ENCODE measurements at regions not wholly inside any gene's neighbourhood (a gene's known extent, or its start where the extent isn't known, plus 50 kb on each side); places are given as distances from the start of the nearest gene placed in this dataset.

GRCh38 chr5:173763410-173763809 is 124.7 kb upstream of the CPEB4 start:
- Histone ChIP-seq H3K23ac (ENCODE audit: insufficient read length) (no peak overlapping the region), H3K4ac (replicated peaks; ENCODE audit: insufficient read length, low read depth, low read length) (no peak overlapping the region), H3K79me2 (ENCODE audit: control insufficient read depth in 1 of 2, insufficient read depth in 2 of 2, low read length in 2 of 2) (no peaks in the 10 kb centered on the region), H3K36me3 (ENCODE audit: control insufficient read depth in 2 of 4, insufficient read depth in 4 of 4, low read length in 3 of 4) (no peaks in the 10 kb centered on the region; a peak in 1 of 8 replicates), H2AFZ (ENCODE audit: low read length) (no peak overlapping the region), H3K27ac (ENCODE audit: low read depth, low read length) (no peak overlapping the region), H3K9me3 (ENCODE audit: insufficient read depth in 2 of 2, low read depth in 1 of 2, low read length in 1 of 2) (no peaks in the 10 kb centered on the region), H3K4me2 (ENCODE audit: insufficient read depth in 1 of 2, low read depth in 2 of 2, low read length in 2 of 2) (no peak overlapping the region), H4K91ac (replicated peaks; ENCODE audit: insufficient read length, low read length) (no peak overlapping the region), H4K20me1 (replicated peaks in 1 of 2; ENCODE audit: control insufficient read depth in 1 of 2, insufficient read depth in 2 of 2, low read length in 2 of 2) (no peaks in the 10 kb centered on the region), H4K5ac (ENCODE audit: insufficient read length, low read depth, low read length) (no peak overlapping the region), H2BK20ac (ENCODE audit: low read length) (peak overlapping the region; percentile 40; the same call in 1 of the 2 replicates), H2AK5ac (ENCODE audit: low read depth, low read length) (no peak overlapping the region), H3K4me1 (replicated peaks in 1 of 4; ENCODE audit: control insufficient read depth in 3 of 4, insufficient read depth in 4 of 4, low read length in 3 of 4) (peaks cover 0 to 5% (median under 1%) of the 10 kb centered on the region in 4 experiments; a peak in 2 of 7 replicates), H3K9ac (replicated peaks in 1 of 4; ENCODE audit: extremely low read depth in 1 of 4, low read depth in 3 of 4, low read length in 3 of 4) (no peak overlapping the region), H3K18ac (ENCODE audit: extremely low read depth, low read length) (no peak overlapping the region), H3K14ac (ENCODE audit: insufficient read length) (no peak overlapping the region), H2BK15ac (ENCODE audit: low read length) (no peak overlapping the region), H3K56ac (replicated peaks; ENCODE audit: insufficient read length, low read depth, low read length) (no peak overlapping the region), H3K79me1 (ENCODE audit: low read depth, low read length) (no peaks in the 10 kb centered on the region), H3K4me3 (ENCODE audit: extremely low read depth in 1 of 4, insufficient read depth in 2 of 4, low read depth in 3 of 4, low read length in 4 of 4) (no peak overlapping the region), H2BK12ac (ENCODE audit: low read depth, low read length) (no peak overlapping the region; the same call in 1 of the 2 replicates), H3K23me2 (ENCODE audit: low read depth, low read length) (peaks cover 3% of the 10 kb centered on the region), H3K27me3 (replicated peaks in 1 of 4; ENCODE audit: control insufficient read depth in 3 of 4, extremely low read depth in 1 of 4, insufficient read depth in 3 of 4, low read length in 3 of 4) (0 out of 7 replicates have a peak, but pooled peaks cover 0 to 2% (median 0%) of the 10 kb centered on the region in 4 experiments), H2BK120ac (replicated peaks; ENCODE audit: low read depth, low read length) (no peak overlapping the region), H4K8ac (ENCODE audit: extremely low read depth, insufficient read depth, low read length) (no peak overlapping the region), H2BK5ac (ENCODE audit: low read depth, low read length) (no peak overlapping the region)
- ChIA-PET CTCF (ENCODE audit: partially characterized antibody) (interaction anchor here (1.0 to 1.8 kb wide), 4 partner anchors 10 to 162 kb away, joined by 3 to 6 read pairs (median 5); no protein-coding TSS in a partner anchor), POLR2A (ENCODE audit: partially characterized antibody) (interaction anchor here (0.6 to 1.0 kb wide), 2 partner anchors 29 to 827 kb away, joined by 3 to 4 read pairs; no protein-coding TSS in a partner anchor)
- WGBS, 2 experiments (ENCODE audit: extremely low coverage in 1 of 2, insufficient coverage in 1 of 2, insufficient read length in 1 of 2, insufficient replicate concordance in 2 of 2, low coverage in 1 of 2, low lambda C conversion rate in 2 of 2, missing lambda C conversion rate in 1 of 2), result 96% methylated on average over 8 of the region's 8 CpGs; no CpG with 5 or more reads in 1 of the 2 experiments
- FAIRE-seq (no peak), DNase-seq (ENCODE audit: low read depth in 1 of 2, low spot score in 2 of 2) (no peak)
- TF ChIP-seq CEBPB (IDR thresholded peaks at IDR 0.05; ENCODE audit: low read depth, low read length) (no peak), SP4 (IDR thresholded peaks at IDR 0.05; ENCODE audit: low read length) (no peak), CBX5 (IDR thresholded peaks at IDR 0.05; ENCODE audit: low read depth, low read length) (no peak), CHD1 (IDR thresholded peaks at IDR 0.05; ENCODE audit: low read depth, low read length) (no peak), EZH2 (IDR thresholded peaks at IDR 0.05; ENCODE audit: low read depth, low read length, severe bottlenecking) (no peak)
